MCF 10A (cell line): ENCODE measurements at regions not wholly inside any gene's neighbourhood (a gene's known extent, or its start where the extent isn't known, plus 50 kb on each side); places are given as distances from the start of the nearest gene placed in this dataset.

Experiments used
- BruUV-seq: library from RNA; stranded (reverse); fragments of 400-500 nt; replicated peaks from 2 replicates; lab custom pipeline; 2021; lab: Mats Ljungman, UMichigan
- CTCF ChIA-PET: fragments of 300-600 bp; sonication (Branson Sonifier 250); formaldehyde crosslinking; extraction: SDS; loops from one replicate; lab custom pipeline; 2021; ENCODE audit warnings: antibody characterized with exemption, inconsistent platforms; lab: Yijun Ruan, JAX
- POLR2A ChIA-PET: fragments of 300-600, 350-650 bp; sonication (Branson Sonifier 250); formaldehyde crosslinking; extraction: SDS; loops from one replicate; lab custom pipeline; 2020; ENCODE audit warnings: antibody characterized with exemption, inconsistent platforms; lab: Yijun Ruan, JAX
- DNase-seq: peaks from one replicate; pipeline ENCODE4 v3.0.0-alpha.2; 2018; ENCODE audit not compliant: unreplicated experiment
- H3K27ac Mint-ChIP-seq: one replicate; pipeline ENCODE4 v1.8.0; 2022; ENCODE audit warnings: mild to moderate bottlenecking, low read depth, mixed read lengths; ENCODE audit not compliant: unreplicated experiment
- H3K27me3 Mint-ChIP-seq: one replicate; pipeline ENCODE4 v1.8.0; 2022; ENCODE audit warnings: mixed read lengths; ENCODE audit not compliant: insufficient read depth, unreplicated experiment
- H3K36me3 Mint-ChIP-seq: one replicate; pipeline ENCODE4 v1.8.0; 2022; ENCODE audit warnings: mild to moderate bottlenecking, moderate library complexity, mixed read lengths; ENCODE audit not compliant: insufficient read depth, unreplicated experiment
- H3K4me1 Mint-ChIP-seq: one replicate; pipeline ENCODE4 v1.8.0; 2022; ENCODE audit warnings: mixed read lengths; ENCODE audit not compliant: insufficient read depth, unreplicated experiment
- H3K4me3 Mint-ChIP-seq: one replicate; pipeline ENCODE4 v1.8.0; 2022; ENCODE audit warnings: mild to moderate bottlenecking, moderate library complexity, mixed read lengths; ENCODE audit not compliant: unreplicated experiment
- H3K9me3 Mint-ChIP-seq: one replicate; pipeline ENCODE4 v1.8.0; 2022; ENCODE audit warnings: mixed read lengths; ENCODE audit not compliant: unreplicated experiment
- CTCF ChIP-seq: fragments of 200-600 bp; IDR thresholded peaks from one replicate; pipeline ENCODE4 v1.8.0; 2022; ENCODE audit warnings: antibody characterized with exemption, mild to moderate bottlenecking; ENCODE audit not compliant: unreplicated experiment
- intact Hi-C: fragments of 100-400 bp; cut with micrococcal nuclease; formaldehyde crosslinking; loops from 2 replicates; pipeline ENCODE4 v1.14.1; 2022

DNA sequence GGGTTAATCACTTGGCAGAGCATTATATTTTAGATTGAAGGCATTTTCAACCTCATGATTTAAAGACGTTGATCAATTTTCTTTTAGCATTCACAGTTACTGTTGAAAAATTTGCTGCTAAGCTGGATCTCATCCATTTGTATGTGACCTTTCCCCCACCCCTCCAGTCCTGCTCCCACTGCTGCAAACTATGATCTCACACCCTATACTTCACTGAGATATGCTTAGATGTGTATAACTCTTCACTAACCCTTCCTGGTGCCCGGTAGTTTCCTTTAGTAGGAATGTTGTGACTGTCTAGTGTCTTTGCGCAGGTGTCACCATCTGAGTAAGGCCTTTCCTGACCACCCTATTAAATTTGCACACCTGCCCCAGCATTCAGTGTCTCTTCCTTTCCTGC is 67.0 kb upstream of the C1orf21 start:
- no peak for DNase-seq
- Mint-ChIP-seq H3K4me1 (no peaks in the 10 kb centered on the region), H3K4me3 (no peak overlapping the region), H3K27ac (no peak overlapping the region), H3K36me3 (no peaks in the 10 kb centered on the region), H3K9me3 (no peaks in the 10 kb centered on the region), H3K27me3 (no peaks in the 10 kb centered on the region)
- no peak for TF ChIP-seq CTCF
- intact Hi-C loops = no loop called here
- POLR2A ChIA-PET = no interaction called here
- no TSS peak for BruUV-seq
- CTCF ChIA-PET = no interaction called here

DNA sequence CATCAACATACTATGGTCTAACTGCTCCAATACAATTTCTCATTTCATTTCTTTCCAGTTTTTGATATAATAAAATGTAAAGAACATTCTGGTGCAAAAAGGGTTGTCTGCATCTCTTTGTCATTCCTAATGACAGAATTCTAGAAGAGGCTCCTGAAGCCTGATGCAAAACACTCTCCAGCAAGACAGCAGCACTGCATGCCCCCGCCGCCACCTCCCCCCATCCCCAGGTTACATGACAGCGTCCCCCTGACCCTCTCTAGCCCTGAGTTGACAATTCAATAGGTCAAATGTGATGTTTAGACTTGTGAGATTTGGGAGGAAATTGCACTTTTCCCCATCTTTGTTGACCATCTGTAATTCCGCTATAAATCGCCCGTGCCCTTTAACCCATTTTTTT is 64.6 kb upstream of the C1orf21 start:
- intact Hi-C loops = no loop called here
- H3K9me3 Mint-ChIP-seq = no peaks in the 10 kb centered on the region
- DNase-seq = no peak
- ChIA-PET POLR2A (no interaction called here), CTCF (no interaction called here)
- BruUV-seq = no TSS peak
- H3K36me3 Mint-ChIP-seq = no peaks in the 10 kb centered on the region
- H3K27ac Mint-ChIP-seq = no peak overlapping the region
- H3K27me3 Mint-ChIP-seq = no peaks in the 10 kb centered on the region
- TF ChIP-seq CTCF = no peak
- H3K4me3 Mint-ChIP-seq = no peak overlapping the region
- no peaks in the 10 kb centered on the region for H3K4me1 Mint-ChIP-seq

GRCh38 chr1:184324972-184325371 is 61.9 kb upstream of the C1orf21 start:
- H3K27me3 Mint-ChIP-seq = no peaks in the 10 kb centered on the region
- ChIA-PET CTCF (interaction anchor here (0.6 to 0.7 kb wide), 2 partner anchors 161 to 366 kb away, joined by 3 read pairs; no protein-coding TSS in a partner anchor), POLR2A (interaction anchor here (1.5 kb wide), 1 partner anchor 11 kb away, joined by 3 read pairs; no protein-coding TSS in a partner anchor)
- H3K4me1 Mint-ChIP-seq = no peaks in the 10 kb centered on the region
- no peak overlapping the region for H3K27ac Mint-ChIP-seq
- intact Hi-C loops = no loop called here
- DNase-seq = no peak
- no TSS peak for BruUV-seq
- no peaks in the 10 kb centered on the region for H3K36me3 Mint-ChIP-seq
- H3K9me3 Mint-ChIP-seq = no peaks in the 10 kb centered on the region
- TF ChIP-seq CTCF = no peak
- no peak overlapping the region for H3K4me3 Mint-ChIP-seq

DNA sequence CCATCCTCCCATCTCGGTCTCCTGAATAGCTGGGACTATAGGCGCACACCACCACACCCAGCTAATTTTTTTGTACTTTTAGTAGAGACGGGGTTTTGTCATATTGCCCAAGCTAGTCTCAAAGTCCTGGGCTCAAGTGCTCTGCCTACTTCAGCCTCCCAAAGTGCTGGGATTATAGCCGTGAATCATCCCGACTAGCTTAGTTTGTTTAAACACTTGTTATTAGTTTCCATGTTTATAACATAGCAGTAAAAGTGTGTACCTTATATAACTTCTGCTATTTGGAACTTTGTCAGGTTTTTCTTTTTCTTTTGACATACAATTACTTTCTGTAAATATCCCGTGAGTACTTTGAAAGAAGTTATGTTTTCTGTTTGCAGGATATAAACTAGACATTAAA is 60.6 kb upstream of the C1orf21 start:
- no peak overlapping the region for H3K4me3 Mint-ChIP-seq
- no peaks in the 10 kb centered on the region for H3K9me3 Mint-ChIP-seq
- no peak overlapping the region for H3K27ac Mint-ChIP-seq
- H3K4me1 Mint-ChIP-seq = no peaks in the 10 kb centered on the region
- TF ChIP-seq CTCF = no peak
- no peaks in the 10 kb centered on the region for H3K36me3 Mint-ChIP-seq
- H3K27me3 Mint-ChIP-seq = no peaks in the 10 kb centered on the region
- DNase-seq = no peak
- CTCF ChIA-PET = no interaction called here
- BruUV-seq = no TSS peak
- POLR2A ChIA-PET = interaction anchor here (1.5 kb wide), 1 partner anchor 13 kb away, joined by 3 read pairs; no protein-coding TSS in a partner anchor
- intact Hi-C loops = no loop called here
